NCI-H345 treated with DMSO at 0.1 percent for 48 hours (cell line): ENCODE measurements at regions not wholly inside any gene's neighbourhood (a gene's known extent, or its start where the extent isn't known, plus 50 kb on each side); places are given as distances from the start of the nearest gene placed in this dataset.
"Not testable (repeated sequence)": the region's sequence is repeated elsewhere in the genome, so short reads cannot be mapped to it uniquely, and the experiment has no call there.

Experiments used
- DNase-seq: peaks from one replicate; lab custom pipeline; 2025; ENCODE audit not compliant: unreplicated experiment; lab: John Stamatoyannopoulos, UW

DNA sequence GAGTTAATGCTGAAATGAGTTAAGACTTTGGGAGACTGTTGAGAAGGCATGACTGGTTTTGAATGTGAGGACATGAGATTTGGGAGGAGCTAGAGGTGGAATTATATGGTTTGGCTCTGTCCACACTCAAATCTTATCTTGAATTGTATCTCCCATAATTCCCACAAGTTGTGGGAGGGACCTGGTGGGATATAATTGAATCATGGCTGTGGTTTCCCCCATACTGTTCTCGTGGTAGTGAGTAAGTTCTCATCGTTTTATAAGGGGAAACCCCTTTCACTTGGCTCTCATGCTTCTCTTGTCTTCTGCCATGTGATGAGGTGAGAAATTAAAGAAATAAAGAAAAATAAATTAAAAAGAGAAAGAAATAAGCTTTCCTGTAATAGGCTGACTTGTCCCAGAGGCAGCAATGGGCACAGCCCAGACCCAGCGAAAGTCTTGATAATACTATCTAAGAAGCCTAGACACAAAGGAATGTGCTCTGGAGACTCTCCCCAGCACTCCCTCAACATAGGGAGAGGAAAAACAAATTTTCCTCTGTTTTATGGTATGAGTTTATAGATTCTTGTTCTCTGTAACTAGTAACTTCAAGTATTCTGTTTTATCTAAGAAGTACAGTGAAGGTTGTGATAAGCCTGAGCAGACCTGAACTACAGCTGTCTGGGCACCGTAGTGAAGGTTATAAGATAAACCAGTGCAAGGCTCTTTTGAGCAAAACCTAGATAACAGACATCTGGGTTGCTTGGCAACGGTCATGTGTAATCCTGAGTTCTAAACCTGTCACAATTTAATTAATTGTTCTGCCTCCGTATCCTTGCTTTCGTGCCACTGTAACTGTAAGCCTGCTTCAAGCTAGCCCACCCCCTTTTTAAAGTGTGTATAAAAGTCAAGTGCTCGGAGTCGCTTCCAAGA lies 88.9 kb upstream of the ECI2 start:
- no peak for DNase-seq

DNA sequence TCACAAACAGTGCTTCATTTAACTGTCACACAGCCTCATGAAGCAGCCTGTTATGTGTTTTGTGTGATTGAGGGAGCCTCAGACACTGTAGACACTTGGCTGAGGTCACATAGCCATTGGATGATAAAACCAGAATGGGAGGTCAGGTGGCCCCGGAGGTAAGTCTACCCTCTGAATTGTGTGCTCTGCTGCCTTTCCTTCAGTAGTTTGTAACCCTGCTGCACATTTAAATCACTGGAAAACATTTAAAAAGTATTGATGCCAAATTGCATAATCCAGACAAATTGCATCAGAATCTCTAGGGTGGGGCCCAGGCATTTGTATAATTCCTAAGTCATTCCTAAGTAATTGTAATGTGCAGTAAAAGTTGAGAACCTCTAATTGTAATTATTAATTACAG lies 85.2 kb upstream of the ECI2 start:
- no peak for DNase-seq

DNA sequence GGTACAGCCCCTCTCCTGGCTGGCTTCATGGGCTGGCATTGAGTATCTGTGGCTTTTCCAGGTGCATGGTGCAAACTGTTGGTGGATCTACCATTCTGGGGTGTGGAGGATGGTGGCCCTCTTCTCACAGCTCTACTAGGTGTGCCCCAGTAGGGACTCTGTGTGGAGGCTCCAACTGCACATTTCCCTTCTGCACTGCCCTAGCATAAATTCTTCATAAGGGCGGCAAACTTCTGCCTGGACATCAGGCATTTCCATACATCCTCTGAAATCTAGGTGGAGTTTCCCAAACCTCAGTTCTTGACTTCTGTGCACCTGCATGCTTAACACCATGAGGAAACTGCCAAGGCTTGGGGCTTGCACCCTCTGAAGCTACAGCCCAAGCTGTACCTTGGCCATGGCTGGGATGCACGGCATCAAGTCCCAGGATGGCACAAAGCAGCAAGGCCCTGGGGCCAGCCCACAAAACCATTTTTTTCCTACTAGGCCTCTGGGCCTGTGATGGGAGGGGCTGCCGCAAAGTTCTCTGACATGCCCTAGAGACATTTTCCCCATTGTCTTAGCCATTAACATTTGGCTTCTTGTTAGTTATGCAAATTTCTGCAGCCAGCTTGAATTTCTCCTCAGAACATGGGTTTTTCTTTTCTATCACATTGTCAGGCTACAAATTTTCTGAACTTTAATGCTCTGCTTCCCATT lies 83.4 kb upstream of the ECI2 start:
- not testable (repeated sequence) for DNase-seq

DNA sequence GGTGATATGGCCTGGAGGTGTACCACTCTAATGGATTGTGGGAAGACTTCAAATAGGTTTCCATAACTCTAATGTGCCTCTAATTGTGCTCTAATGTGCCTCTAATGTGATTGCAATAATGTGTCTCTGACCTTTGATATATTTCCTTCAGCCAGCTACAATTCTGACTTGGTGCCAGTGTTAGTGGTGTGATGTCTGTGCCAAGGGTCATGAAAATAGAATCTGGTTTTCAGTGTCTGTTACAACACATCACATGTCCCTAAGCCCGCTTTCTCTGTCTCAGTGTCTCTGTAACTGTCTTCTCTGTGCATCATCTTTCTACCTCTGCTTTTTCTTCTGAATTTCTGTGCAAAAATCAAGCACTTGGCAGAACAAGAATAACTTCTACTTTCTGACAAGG lies 77.2 kb upstream of the ECI2 start:
- DNase-seq = no peak

DNA sequence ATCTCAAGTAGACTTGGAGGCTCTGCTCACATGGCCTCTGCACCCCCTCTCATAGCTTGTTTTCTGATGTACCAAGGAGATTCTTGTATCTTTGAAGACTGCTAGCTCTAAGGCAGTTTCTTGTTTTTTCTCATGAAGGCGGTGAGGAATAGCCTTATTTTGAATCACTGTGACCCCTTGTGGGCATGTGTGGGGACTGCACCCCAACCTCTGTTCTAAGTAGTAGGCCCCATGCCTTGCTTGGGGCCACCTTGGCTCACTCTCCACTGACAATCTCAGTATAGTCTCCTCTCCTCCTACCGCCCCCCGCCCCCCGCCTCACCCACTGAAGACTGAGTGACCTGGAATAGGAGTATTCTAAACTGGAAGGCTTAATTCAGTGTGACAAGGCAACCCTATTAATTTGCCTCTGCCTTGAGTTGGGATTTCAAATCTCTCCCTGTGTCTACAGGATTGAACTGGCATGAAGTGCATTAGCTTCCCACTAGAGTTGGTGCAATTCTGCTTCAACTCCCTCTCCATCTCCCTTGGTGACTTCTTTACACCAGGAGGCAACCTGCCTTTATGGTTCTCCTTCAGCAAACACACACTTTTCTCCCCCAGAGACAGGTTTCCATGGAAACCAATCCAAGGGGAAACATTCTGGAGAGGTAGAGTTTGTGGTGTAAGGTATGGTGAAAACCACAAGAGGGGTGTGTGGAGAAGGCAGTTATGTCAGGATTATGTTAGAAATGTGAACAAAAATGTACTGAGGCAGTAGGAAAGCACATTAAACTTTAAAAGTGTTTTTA lies 75.4 kb upstream of the ECI2 start:
- DNase-seq = no peak

DNA sequence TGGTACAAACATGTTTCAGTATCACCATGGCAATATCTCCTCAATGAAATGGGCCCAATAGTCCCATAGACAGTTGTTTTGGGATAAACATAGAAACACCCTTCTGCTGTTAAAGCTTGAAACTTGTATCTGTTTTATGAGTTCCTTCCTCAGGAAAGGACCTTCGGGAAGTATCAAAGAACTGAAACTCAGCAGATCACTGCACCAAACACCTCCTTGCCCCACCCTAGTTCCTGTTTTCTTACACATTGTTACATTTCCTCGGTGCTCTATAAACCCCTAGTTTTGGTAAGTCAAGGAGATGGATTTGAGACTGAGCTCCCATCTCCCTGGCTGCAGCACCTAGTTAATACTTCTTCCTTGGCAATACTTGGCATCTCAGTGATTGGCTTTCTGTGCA lies 73.8 kb upstream of the ECI2 start:
- DNase-seq = no peak

DNA sequence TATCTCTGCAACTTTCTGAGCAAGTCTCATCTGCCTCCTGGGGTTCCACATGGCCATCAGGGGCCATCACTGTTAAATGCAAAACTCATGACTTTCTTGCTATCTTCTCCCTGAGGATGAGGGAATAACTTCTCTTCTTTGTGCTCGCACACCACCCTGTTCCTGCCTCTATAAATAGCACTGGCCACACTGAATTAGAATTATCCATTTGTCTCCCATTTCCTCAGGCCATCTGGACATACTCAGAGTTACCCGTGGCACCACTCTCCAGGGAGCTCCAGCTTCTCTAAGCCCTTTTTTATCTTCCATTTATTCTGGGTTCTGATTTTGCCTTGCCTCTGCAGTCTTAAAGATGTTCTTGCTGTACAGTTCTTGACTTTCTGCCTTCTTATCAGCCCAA lies 72.8 kb upstream of the ECI2 start:
- DNase-seq = no peak

DNA sequence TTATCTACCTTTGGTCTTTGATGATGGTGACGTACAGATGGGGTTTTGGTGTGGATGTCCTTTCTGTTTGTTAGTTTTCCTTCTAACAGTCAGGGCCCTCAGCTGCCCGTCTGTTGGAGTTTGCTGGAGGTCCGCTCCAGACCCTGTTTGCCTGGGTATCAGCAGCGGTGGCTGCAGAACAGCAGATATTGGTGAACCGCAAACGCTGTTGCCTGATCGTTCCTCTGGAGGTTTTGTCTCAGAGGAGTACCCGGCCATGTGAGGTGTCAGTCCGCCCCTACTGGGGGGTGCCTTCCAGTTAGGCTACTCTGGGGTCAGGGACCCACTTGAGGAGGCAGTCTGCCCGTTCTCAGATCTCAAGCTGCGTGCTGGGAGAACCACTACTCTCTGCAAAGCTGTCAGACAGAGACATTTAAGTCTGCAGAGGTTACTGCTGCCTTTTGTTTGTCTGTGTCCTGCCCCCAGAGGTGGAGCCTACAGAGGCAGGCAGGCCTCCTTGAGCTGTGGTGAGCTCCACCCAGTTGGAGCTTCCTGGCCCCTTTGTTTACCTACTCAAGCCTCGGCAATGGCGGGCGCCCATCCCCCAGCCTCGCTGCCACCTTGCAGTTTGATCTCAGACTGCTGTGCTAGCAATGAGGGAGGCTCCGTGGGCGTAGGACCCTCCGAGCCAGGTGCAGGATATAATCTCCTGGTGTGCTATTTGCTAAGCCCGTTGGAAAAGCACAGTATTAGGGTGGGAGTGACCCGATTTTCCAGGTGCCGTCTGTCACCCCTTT lies 68.5 kb upstream of the ECI2 start:
- DNase-seq = not testable (repeated sequence)

DNA sequence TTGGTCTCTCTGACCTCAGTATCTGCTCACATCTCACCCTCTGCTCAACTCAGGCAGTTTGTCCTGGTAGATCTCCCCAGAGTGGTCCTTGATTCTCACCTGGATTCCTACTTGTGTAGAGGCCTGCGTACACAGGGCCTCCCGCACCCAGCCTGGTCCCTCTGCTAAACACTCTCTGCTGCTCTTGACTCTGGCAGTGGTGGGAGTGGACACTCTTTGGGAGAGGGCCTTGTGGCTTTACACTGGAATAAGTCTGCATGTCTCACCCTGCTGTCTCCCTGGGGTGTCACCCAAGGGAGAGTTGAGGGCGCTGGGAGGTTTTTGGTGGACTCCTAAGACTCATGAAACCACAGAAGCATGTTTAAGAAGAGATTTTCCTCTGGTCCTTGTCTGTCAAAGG lies 57.3 kb upstream of the ECI2 start:
- DNase-seq = no peak

DNA sequence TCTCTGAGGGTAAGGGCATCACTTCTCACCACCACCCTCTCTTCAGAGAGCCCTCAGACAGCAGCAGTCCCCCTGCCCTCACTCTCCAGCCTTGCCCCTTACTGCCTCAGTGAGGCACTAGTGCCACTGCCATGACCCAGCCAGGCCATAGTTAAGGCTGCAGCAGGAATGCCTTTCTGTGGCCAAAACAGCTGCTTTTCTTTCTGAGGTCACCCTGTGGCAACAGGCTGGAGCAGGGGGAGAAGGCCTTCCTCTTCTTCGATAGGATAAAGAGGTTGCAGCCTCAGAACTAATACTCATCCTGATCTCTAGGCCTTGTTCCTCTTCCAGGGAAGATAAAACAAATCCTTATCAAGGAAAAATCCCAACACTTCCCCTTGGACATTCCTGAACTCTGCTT lies 56.8 kb upstream of the ECI2 start:
- DNase-seq = no peak

DNA sequence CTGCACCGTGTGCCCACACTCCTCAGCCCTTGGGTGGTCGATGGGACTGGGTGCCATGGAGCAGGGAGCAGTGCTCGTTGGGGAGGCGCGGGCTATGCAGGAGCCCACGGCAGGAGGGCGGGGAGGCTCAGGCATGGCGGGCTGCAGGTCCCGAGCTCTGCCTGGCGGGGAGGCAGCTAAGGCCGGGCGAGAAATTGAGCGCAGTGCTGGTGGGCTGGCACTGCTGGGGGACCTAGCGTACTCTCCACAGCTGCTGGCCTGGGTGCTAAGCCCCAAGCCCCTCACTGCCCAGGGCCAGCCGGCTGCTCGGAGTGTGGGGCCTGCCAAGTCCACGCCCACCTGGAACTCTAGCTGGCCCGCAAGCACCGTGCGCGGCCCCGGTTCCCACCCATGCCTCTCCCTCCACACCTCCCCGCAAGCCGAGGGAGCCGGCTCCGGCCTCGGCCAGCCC lies 55.9 kb upstream of the ECI2 start:
- no peak for DNase-seq

DNA sequence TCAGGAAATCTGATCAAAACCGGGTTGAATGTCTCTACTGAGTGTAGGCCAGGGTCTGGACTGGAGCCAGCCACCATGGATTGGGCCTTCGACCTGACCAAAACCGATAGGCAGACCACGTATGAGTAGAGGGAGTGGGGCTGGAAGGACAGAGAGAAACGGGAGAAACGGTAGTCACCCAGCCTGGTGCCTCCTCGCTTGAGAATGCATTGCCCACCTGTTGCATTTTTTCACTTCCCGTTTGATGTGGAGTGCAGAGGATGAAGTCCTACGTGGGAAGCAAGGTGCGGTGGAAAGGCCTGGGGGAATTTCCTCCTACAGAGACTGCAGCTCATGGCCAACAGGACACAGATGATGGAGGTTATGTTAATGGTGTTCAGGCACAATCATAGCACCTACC lies 53.9 kb upstream of the ECI2 start:
- no peak for DNase-seq

DNA sequence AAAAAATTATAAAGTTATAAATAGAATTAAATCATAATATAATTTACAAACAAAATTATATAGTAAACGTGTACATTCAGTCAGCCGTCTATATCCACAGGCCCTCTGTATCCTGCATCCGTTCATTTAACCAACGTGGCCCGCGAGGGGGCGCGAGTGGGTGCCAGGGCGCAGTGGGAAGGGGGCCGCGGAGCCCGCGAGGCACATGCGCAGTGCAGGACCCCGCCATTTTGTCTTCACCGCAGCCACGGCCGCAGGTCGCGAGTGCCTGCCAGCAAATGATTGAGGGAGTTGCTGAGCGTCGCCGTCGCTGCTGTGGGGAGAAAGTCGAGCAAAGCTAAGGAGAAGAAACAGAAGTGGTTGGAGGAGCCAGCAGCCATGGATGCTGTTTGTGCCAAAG lies 53.4 kb upstream of the ECI2 start:
- no peak for DNase-seq

DNA sequence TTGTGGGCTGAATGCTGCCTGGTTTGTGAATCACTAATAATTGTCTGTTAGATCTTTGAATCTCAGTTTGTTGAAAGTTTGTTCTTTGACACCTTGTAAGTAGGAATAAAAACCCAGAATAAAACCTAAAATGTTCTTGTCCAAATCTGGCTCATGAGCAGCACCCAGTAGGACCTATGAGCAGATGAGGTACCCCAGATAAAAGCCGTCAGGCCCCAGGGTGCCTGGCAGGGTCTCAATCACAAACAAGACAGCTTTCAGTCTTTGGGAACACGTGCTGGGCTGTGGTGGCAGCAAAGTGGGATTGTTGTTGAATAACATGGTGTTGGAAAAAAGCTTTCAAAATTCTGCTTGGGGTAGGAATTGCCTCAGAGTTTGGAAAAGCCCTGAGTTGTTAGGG lies 52.1 kb upstream of the ECI2 start:
- DNase-seq = no peak

DNA sequence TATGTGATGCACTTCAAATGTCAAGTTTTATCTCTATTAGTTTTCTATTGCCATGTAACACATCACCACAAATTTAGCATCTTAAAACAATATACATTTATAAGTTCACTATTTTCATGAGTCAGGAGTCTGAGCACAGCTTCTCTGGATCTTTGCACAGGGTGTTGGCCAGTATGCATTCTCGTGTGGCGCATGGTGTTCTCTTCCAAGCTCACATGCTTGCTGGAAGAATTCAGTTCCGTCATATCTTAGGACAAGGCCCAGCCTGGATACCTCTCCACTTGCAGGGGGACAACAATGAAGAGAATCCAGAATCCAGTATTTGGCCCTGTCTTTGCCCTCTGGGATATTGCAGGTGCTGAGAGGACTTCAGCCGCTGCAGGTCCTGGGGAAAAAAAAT lies 51.0 kb upstream of the ECI2 start:
- no peak for DNase-seq

DNA sequence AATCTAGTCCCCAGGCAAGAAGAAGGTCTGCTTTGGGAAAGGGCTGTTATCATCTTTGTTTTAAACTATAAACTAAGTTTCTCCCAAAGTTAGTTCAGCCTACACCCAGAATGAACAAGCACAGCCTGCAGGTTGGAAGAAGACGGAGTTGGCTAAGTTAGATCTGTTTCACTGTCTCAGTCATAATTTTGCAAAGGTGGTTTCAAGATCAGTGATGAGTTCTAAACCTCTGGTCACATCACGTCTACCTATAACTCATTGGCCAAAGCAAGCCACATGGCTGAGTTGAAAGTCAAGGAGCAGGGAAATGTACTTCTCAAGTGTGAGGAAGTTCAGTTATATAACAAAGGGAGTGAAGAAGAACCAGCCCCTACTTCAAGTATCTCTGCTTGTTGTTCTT lies 50.5 kb upstream of the ECI2 start:
- DNase-seq = no peak

DNA sequence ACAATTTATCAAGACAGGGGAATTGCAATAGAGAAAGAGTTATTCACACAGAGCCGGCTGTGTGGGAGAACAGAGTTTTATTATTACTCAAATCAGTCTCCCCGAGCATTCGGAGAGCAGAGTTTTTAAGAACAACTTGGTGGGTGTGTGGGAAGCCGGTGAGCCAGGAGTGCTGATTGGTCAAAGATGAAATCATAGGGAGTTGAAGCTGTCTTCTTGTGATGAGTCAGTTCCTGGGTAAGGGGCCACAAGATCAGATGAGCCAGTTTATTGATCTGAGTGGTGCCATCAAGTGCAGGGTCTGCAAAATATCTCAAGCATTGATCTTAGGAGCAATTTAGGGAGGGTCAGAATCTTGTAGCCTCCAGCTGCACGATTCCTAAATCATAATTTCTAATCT lies 50.0 kb upstream of the ECI2 start:
- no peak for DNase-seq
